Mesothelial cell of epicardium (in vitro differentiated cells): ENCODE measurements at regions not wholly inside any gene's neighbourhood (a gene's known extent, or its start where the extent isn't known, plus 50 kb on each side); places are given as distances from the start of the nearest gene placed in this dataset.

Experiments used
- DNase-seq, 2 experiments: peaks; one replicate each; pipeline ENCODE4 v3.0.0; 2021; ENCODE audit warnings: low spot score in 2 of 2; ENCODE audit not compliant: unreplicated experiment in 2 of 2
- H3K27ac Mint-ChIP-seq: 2 replicates; pipeline ENCODE4 v1.8.0; 2021; ENCODE audit warnings: mixed read lengths
- H3K27me3 Mint-ChIP-seq: 2 replicates; pipeline ENCODE4 v1.8.0; 2021; ENCODE audit warnings: low read depth, mixed read lengths
- H3K36me3 Mint-ChIP-seq: 2 replicates; pipeline ENCODE4 v1.8.0; 2021; ENCODE audit warnings: mixed read lengths
- H3K4me1 Mint-ChIP-seq: 2 replicates; pipeline ENCODE4 v1.8.0; 2021; ENCODE audit warnings: mixed read lengths
- H3K4me3 Mint-ChIP-seq: 2 replicates; pipeline ENCODE4 v1.8.0; 2021; ENCODE audit warnings: mild to moderate bottlenecking, moderate library complexity, mixed read lengths
- H3K9me3 Mint-ChIP-seq: 2 replicates; pipeline ENCODE4 v1.8.0; 2021; ENCODE audit warnings: mixed read lengths
- CTCF ChIP-seq: fragments of 200-600 bp; sonication (generic); IDR thresholded peaks from one replicate; pipeline ENCODE4 v1.5.0; 2021; ENCODE audit warnings: antibody characterized with exemption; ENCODE audit not compliant: unreplicated experiment

GRCh38 chr10:15462253-15462897 is 91.3 kb upstream of the FAM171A1 start:
- no peak for DNase-seq
- Mint-ChIP-seq H3K4me1 (peaks cover 2% of the 10 kb centered on the region), H3K27me3 (peaks cover 2% of the 10 kb centered on the region), H3K27ac (no peak overlapping the region), H3K9me3 (peaks cover 12% of the 10 kb centered on the region), H3K36me3 (peaks cover 3% of the 10 kb centered on the region), H3K4me3 (no peak overlapping the region)
- no peak for TF ChIP-seq CTCF

- DNase-seq = no peak
- Mint-ChIP-seq H3K4me3 (no peak overlapping the region), H3K36me3 (peaks cover 3% of the 10 kb centered on the region), H3K9me3 (peaks cover 17% of the 10 kb centered on the region), H3K27me3 (no peaks in the 10 kb centered on the region), H3K4me1 (peaks cover 2% of the 10 kb centered on the region), H3K27ac (no peak overlapping the region)
- no peak for TF ChIP-seq CTCF
Measured at GRCh38 chr10:15461353-15462108, 90.4 kb upstream of the FAM171A1 start.

- Mint-ChIP-seq H3K27ac (no peak overlapping the region), H3K9me3 (peaks cover 13% of the 10 kb centered on the region), H3K36me3 (peaks cover 3% of the 10 kb centered on the region), H3K4me1 (peaks cover 2% of the 10 kb centered on the region), H3K4me3 (no peak overlapping the region), H3K27me3 (no peaks in the 10 kb centered on the region)
- no peak for DNase-seq
- TF ChIP-seq CTCF = no peak
Measured at GRCh38 chr10:15460661-15461060, 89.6 kb upstream of the FAM171A1 start.

- Mint-ChIP-seq H3K27me3 (no peaks in the 10 kb centered on the region), H3K4me1 (peaks cover under 1% of the 10 kb centered on the region)
Measured at GRCh38 chr10:15459218-15459617, 88.1 kb upstream of the FAM171A1 start.

GRCh38 chr10:15457382-15457781 is 86.3 kb upstream of the FAM171A1 start:
- H3K36me3 Mint-ChIP-seq = no peaks in the 10 kb centered on the region
- peaks cover 11% of the 10 kb centered on the region for H3K27me3 Mint-ChIP-seq
- H3K27ac Mint-ChIP-seq = no peak overlapping the region
- peaks cover 8% of the 10 kb centered on the region for H3K4me1 Mint-ChIP-seq
- peaks cover 5% of the 10 kb centered on the region for H3K9me3 Mint-ChIP-seq
- H3K4me3 Mint-ChIP-seq = no peak overlapping the region
- no peak for DNase-seq
- no peak for TF ChIP-seq CTCF

More at GRCh38 chr10:15459218-15459617, 88.1 kb upstream of the FAM171A1 start:
- H3K9me3 Mint-ChIP-seq = peaks cover 13% of the 10 kb centered on the region
- H3K36me3 Mint-ChIP-seq = peaks cover 3% of the 10 kb centered on the region
- no peak for TF ChIP-seq CTCF
- no peak for DNase-seq
- H3K4me3 Mint-ChIP-seq = no peak overlapping the region
- H3K27ac Mint-ChIP-seq = no peak overlapping the region
